ENCODE measurements at regions not wholly inside any gene's neighbourhood (a gene's known extent, or its start where the extent isn't known, plus 50 kb on each side); places are given as distances from the start of the nearest gene placed in this dataset.
A peak's percentile ranks its signal among the peaks of the same experiment; 100 is the strongest.

DNA sequence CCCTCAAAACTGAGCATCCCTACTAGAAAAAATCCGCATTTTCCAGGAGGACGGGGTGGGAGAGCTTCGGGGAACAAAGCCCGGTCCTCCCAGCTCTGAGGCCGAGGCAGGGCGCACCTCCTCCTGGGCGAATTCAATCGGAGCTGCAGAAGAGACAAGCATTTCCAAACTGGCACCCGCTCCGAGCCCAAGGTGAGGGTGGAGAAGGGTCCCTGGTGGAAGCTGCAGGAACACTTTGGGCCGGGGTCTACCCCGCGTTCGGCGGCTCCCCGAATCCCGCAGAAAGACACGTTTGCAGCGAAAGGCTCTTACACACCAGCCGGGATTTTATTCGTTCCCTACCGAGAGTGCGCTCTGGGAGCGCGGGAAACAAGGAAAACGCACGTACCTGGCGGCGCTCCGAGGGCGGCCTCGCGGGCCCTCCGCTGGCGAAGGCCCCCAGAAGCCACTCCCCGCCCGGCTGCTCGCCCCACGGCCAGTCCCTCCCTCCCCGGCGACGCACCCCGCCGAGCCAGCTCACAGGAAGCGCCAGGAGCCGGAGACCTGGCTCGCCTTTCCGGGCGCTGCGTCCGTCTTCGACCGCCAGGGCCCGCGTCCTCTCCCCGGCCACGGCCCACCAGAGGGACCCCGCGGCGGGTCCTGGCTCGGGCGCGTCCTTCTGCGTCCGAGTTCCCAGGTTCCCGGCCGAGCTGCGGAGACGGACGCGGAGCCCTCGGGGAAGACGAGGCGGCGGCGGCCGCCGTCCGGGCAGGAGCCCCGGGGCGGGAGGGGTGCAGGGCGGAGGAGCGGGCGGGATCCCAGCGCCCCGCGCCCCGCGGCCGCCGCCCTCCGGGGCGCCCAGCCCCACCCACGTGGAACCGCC, 49.8 kb upstream of the BAHCC1 start:
- DNase-seq = peak; percentile 32
